ENCODE measurements at regions not wholly inside any gene's neighbourhood (a gene's known extent, or its start where the extent isn't known, plus 50 kb on each side); places are given as distances from the start of the nearest gene placed in this dataset.
"Not testable (repeated sequence)": the region's sequence is repeated elsewhere in the genome, so short reads cannot be mapped to it uniquely, and the experiment has no call there.

GRCh38 chr5:74530326-74531050 is 110.0 kb downstream of the ENC1 start:
- Histone ChIP-seq H3K4me3 (ENCODE audit: low read depth in 1 of 2, low read length in 2 of 2) (no peak overlapping the region), H3K27me3 (ENCODE audit: insufficient read depth, low read length, poor library complexity) (no peaks in the 10 kb centered on the region), H3K27ac (ENCODE audit: low read length) (no peak overlapping the region), H3K9ac (ENCODE audit: low read depth, low read length) (no peak overlapping the region), H4K20me1 (ENCODE audit: insufficient read depth, low read length) (no peaks in the 10 kb centered on the region), H3K4me2 (ENCODE audit: insufficient read depth, low read length) (no peak overlapping the region), H3K9me3 (ENCODE audit: insufficient read depth, low read length, severe bottlenecking) (peaks cover 3% of the 10 kb centered on the region), H3K36me3 (ENCODE audit: insufficient read depth, low read length) (no peaks in the 10 kb centered on the region), H2AFZ (ENCODE audit: low read depth, low read length) (no peak overlapping the region), H3K79me2 (ENCODE audit: insufficient read depth, low read length) (no peaks in the 10 kb centered on the region), H3K4me1 (ENCODE audit: insufficient read depth, low read length) (no peaks in the 10 kb centered on the region)
- ATAC-seq (ENCODE audit: insufficient read depth, low read depth) = no peak
- TF ChIP-seq CTCF (IDR thresholded peaks at IDR 0.05; ENCODE audit: borderline replicate concordance, extremely low read depth, low read length, poor library complexity, severe bottlenecking) (no peak), EZH2 (IDR thresholded peaks at IDR 0.05; ENCODE audit: borderline replicate concordance, low read depth, low read length, severe bottlenecking) (no peak)
- no peak for DNase-seq

- Histone ChIP-seq H4K20me1 (ENCODE audit: insufficient read depth, low read length) (no peaks in the 10 kb centered on the region), H3K4me2 (ENCODE audit: insufficient read depth, low read length) (no peak overlapping the region), H3K27ac (ENCODE audit: low read length) (no peak overlapping the region), H3K36me3 (ENCODE audit: insufficient read depth, low read length) (no peaks in the 10 kb centered on the region), H3K79me2 (ENCODE audit: insufficient read depth, low read length) (no peaks in the 10 kb centered on the region), H3K27me3 (ENCODE audit: insufficient read depth, low read length, poor library complexity) (no peaks in the 10 kb centered on the region), H3K9ac (ENCODE audit: low read depth, low read length) (no peak overlapping the region), H3K4me1 (ENCODE audit: insufficient read depth, low read length) (no peaks in the 10 kb centered on the region), H2AFZ (ENCODE audit: low read depth, low read length) (no peak overlapping the region), H3K9me3 (ENCODE audit: insufficient read depth, low read length, severe bottlenecking) (peaks cover 2% of the 10 kb centered on the region), H3K4me3 (ENCODE audit: low read depth in 1 of 2, low read length in 2 of 2) (no peak overlapping the region)
- no peak for TF ChIP-seq EZH2 (IDR thresholded peaks at IDR 0.05; ENCODE audit: borderline replicate concordance, low read depth, low read length, severe bottlenecking)
- TF ChIP-seq CTCF (IDR thresholded peaks at IDR 0.05; ENCODE audit: borderline replicate concordance, extremely low read depth, low read length, poor library complexity, severe bottlenecking) = no peak
- DNase-seq (no peak), ATAC-seq (ENCODE audit: insufficient read depth, low read depth) (no peak)
Measured at GRCh38 chr5:74529101-74529500, 111.4 kb downstream of the ENC1 start.

GRCh38 chr5:74526111-74526510 is 114.4 kb downstream of the ENC1 start:
- H3K4me1 ChIP-seq (ENCODE audit: insufficient read depth, low read length) = no peaks in the 10 kb centered on the region
- no peak overlapping the region for H3K4me3 ChIP-seq (ENCODE audit: low read depth in 1 of 2, low read length in 2 of 2)
- H3K27me3 ChIP-seq (ENCODE audit: insufficient read depth, low read length, poor library complexity) = no peaks in the 10 kb centered on the region
- no peak overlapping the region for H3K27ac ChIP-seq (ENCODE audit: low read length)
- no peaks in the 10 kb centered on the region for H3K79me2 ChIP-seq (ENCODE audit: insufficient read depth, low read length)
- no peaks in the 10 kb centered on the region for H4K20me1 ChIP-seq (ENCODE audit: insufficient read depth, low read length)
- H3K36me3 ChIP-seq (ENCODE audit: insufficient read depth, low read length) = no peaks in the 10 kb centered on the region
- ATAC-seq (ENCODE audit: insufficient read depth, low read depth) = no peak
- no peak overlapping the region for H3K4me2 ChIP-seq (ENCODE audit: insufficient read depth, low read length)
- TF ChIP-seq EZH2 (IDR thresholded peaks at IDR 0.05; ENCODE audit: borderline replicate concordance, low read depth, low read length, severe bottlenecking) (no peak), CTCF (IDR thresholded peaks at IDR 0.05; ENCODE audit: borderline replicate concordance, extremely low read depth, low read length, poor library complexity, severe bottlenecking) (no peak)
- H2AFZ ChIP-seq (ENCODE audit: low read depth, low read length) = no peak overlapping the region
- no peak overlapping the region for H3K9ac ChIP-seq (ENCODE audit: low read depth, low read length)
- DNase-seq = no peak
- H3K9me3 ChIP-seq (ENCODE audit: insufficient read depth, low read length, severe bottlenecking) = peaks cover 9% of the 10 kb centered on the region

GRCh38 chr5:74524767-74525166 is 115.8 kb downstream of the ENC1 start:
- H2AFZ ChIP-seq (ENCODE audit: low read depth, low read length); H4K20me1 ChIP-seq (ENCODE audit: insufficient read depth, low read length); ATAC-seq (ENCODE audit: insufficient read depth, low read depth); H3K4me1 ChIP-seq (ENCODE audit: insufficient read depth, low read length); H3K4me3 ChIP-seq (ENCODE audit: low read depth in 1 of 2, low read length in 2 of 2); H3K9ac ChIP-seq (ENCODE audit: low read depth, low read length); H3K9me3 ChIP-seq (ENCODE audit: insufficient read depth, low read length, severe bottlenecking); H3K27ac ChIP-seq (ENCODE audit: low read length); H3K79me2 ChIP-seq (ENCODE audit: insufficient read depth, low read length); H3K4me2 ChIP-seq (ENCODE audit: insufficient read depth, low read length); H3K27me3 ChIP-seq (ENCODE audit: insufficient read depth, low read length, poor library complexity); H3K36me3 ChIP-seq (ENCODE audit: insufficient read depth, low read length); DNase-seq: not testable (repeated sequence)

- not testable (repeated sequence) for DNase-seq
Measured at GRCh38 chr5:74523698-74524097, 116.8 kb downstream of the ENC1 start.

GRCh38 chr5:74522838-74523237 is 117.7 kb downstream of the ENC1 start:
- not testable (repeated sequence) for H2AFZ ChIP-seq (ENCODE audit: low read depth, low read length); H3K27me3 ChIP-seq (ENCODE audit: insufficient read depth, low read length, poor library complexity); H3K9me3 ChIP-seq (ENCODE audit: insufficient read depth, low read length, severe bottlenecking); H4K20me1 ChIP-seq (ENCODE audit: insufficient read depth, low read length); H3K4me2 ChIP-seq (ENCODE audit: insufficient read depth, low read length); H3K9ac ChIP-seq (ENCODE audit: low read depth, low read length); ATAC-seq (ENCODE audit: insufficient read depth, low read depth); DNase-seq; H3K36me3 ChIP-seq (ENCODE audit: insufficient read depth, low read length); H3K4me1 ChIP-seq (ENCODE audit: insufficient read depth, low read length); H3K79me2 ChIP-seq (ENCODE audit: insufficient read depth, low read length); H3K4me3 ChIP-seq (ENCODE audit: low read depth in 1 of 2, low read length in 2 of 2); H3K27ac ChIP-seq (ENCODE audit: low read length)

More at GRCh38 chr5:74523698-74524097, 116.8 kb downstream of the ENC1 start:
- not testable (repeated sequence) for ATAC-seq (ENCODE audit: insufficient read depth, low read depth); H3K36me3 ChIP-seq (ENCODE audit: insufficient read depth, low read length); H3K9ac ChIP-seq (ENCODE audit: low read depth, low read length); H3K79me2 ChIP-seq (ENCODE audit: insufficient read depth, low read length); H3K27ac ChIP-seq (ENCODE audit: low read length); H4K20me1 ChIP-seq (ENCODE audit: insufficient read depth, low read length); H3K9me3 ChIP-seq (ENCODE audit: insufficient read depth, low read length, severe bottlenecking); H3K4me3 ChIP-seq (ENCODE audit: low read depth in 1 of 2, low read length in 2 of 2); H3K4me1 ChIP-seq (ENCODE audit: insufficient read depth, low read length); H3K4me2 ChIP-seq (ENCODE audit: insufficient read depth, low read length); H3K27me3 ChIP-seq (ENCODE audit: insufficient read depth, low read length, poor library complexity); H2AFZ ChIP-seq (ENCODE audit: low read depth, low read length)
